Fibroblast of skin of back (primary cell): ENCODE measurements at regions not wholly inside any gene's neighbourhood (a gene's known extent, or its start where the extent isn't known, plus 50 kb on each side); places are given as distances from the start of the nearest gene placed in this dataset.
A peak's percentile ranks its signal among the peaks of the same experiment; 100 is the strongest.

Source experiments
- DNase-seq: peaks from one replicate; pipeline ENCODE4 v3.0.0-alpha.2; 2013

- no peak for DNase-seq
Measured at GRCh38 chr7:38086857-38087256, 91.2 kb upstream of the STARD3NL start.

- peak; percentile 24 for DNase-seq
Measured at GRCh38 chr7:38102507-38102906, 75.5 kb upstream of the STARD3NL start.

DNA sequence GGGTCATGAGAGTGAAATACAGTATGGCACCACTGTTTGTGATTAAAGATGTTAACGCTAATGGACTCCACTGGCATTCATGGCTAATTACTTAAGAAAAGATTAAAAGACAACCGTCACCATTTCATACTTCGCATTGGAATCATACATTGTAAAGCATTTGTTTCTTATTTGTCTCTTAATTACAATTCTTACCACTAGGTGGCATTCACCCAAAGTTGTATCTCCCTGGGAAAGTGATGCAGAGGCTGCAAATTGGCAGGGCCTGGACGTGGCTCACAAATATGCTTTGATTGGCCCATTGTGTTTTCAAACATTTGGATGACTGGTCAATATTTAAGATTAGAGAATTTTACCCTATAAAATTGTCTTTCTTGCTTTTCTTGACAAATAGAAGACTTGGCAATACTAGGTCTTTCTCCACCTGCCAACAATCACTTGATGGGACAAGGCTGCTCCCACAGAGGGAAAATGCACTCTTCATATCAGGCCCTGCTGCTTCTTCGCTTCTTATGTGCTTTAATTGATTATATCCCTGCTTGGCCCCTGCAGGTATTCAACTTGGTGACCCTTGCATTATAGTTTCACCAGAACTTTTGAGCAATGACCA lies 72.1 kb upstream of the STARD3NL start:
- peak; percentile 53 for DNase-seq

GRCh38 chr7:38107486-38107893 lies 70.6 kb upstream of the STARD3NL start:
- peak; percentile 58 for DNase-seq

- no peak for DNase-seq
Measured at GRCh38 chr7:38112075-38112474, 66.0 kb upstream of the STARD3NL start.

GRCh38 chr7:38120076-38120475 lies 58.0 kb upstream of the STARD3NL start:
- no peak for DNase-seq

GRCh38 chr7:38122501-38122900 lies 55.5 kb upstream of the STARD3NL start:
- no peak for DNase-seq

- DNase-seq: no peak
Measured at GRCh38 chr7:38123494-38123893, 54.6 kb upstream of the STARD3NL start.

DNA sequence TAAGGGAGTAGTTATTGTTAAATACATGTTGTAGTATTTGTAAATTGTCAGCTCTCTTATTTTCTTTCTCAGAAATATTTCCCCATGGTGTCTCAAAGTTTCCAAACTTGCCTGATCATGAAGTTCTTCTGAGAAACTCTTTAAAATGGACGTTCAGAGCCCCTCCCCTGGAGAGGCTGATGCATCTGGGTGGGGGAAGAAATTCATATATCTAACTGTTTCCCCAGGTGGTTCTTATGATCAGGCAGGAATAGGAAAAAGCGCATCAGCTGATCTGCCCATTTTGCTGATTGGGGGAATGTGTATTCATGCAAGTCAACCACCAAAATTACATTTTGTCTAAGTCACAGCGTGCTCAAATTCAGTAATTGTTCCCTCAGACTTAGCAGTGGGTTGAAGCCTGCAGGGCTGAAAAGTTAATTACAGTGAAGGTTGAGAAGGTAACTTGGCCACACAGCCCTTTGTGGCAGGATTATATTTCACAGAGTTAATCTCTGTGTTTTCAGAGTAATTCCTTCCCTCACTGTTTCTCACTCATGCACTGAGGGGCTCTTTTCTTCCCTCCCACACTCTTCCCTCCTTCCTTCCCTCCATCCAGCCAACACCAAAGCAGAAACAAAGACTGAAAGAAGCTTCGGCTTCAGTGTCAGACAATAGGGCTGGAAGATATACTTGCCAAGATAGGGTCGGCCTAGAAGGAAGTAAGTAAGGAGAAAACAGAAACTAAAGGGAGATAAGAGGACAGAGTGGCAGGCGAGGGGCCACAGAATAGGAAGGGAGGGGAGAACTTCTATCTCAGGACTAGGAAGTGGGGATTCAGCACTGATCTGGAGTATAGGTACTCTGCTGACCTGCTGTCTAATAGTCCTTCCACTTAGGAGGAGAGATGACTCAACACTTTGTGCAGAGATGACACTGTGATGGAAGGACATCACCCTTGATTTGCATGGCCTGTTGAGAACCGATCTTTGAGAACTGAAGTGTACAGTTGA lies 50.5 kb upstream of the STARD3NL start:
- no peak for DNase-seq
